ENCODE measurements at regions not wholly inside any gene's neighbourhood (a gene's known extent, or its start where the extent isn't known, plus 50 kb on each side); places are given as distances from the start of the nearest gene placed in this dataset.

DNA sequence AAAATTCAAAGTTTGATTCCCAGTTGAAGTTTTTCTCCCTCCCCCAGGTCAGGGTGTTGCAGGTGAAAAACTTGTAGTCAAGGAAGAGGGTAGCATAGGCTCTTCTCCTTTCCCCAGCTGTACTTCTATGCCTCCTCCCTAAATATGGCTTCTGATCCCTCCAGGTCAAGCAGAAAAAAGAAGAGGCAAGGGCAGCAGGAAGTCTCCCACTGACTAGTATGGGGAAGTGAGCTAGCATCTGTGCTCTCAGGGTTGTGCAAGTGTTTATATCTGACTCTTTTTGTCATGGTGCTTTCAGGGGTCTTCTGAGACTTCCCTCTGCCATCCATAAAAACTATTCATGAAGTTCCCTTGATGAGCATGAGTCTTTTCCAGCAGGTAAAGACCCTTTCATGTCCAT lies 76.0 kb downstream of the ATPSCKMT start:
- Histone ChIP-seq H2AFZ (ENCODE audit: low read depth, low read length) (no peak overlapping the region), H3K27me3 (ENCODE audit: insufficient read depth, low read length) (no peaks in the 10 kb centered on the region), H3K9me3 (ENCODE audit: low read length) (no peaks in the 10 kb centered on the region), H3K36me3 (ENCODE audit: insufficient read depth, low read length) (no peaks in the 10 kb centered on the region), H3K4me1 (ENCODE audit: insufficient read depth, low read length) (no peaks in the 10 kb centered on the region), H3K4me3 (ENCODE audit: low read length) (no peak overlapping the region)

DNA sequence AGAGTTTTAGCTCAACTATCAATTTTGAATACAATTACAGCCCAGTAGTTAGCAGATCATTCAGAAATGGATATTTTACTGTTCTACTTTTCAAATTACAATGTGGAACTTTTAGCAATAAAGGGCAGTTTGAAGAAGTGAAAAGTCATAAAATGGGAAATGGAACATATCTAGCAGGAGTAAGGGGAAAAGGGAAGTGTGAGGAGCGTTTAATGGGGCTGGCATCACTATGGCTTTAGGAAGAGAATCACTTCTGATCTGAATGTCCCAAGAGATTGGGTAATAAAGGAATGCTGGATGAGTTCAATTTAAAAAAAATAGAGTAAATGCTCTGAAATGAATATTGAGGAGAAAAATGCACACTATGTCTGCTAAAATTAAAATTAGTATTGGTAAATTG lies 77.4 kb downstream of the ATPSCKMT start:
- Histone ChIP-seq H3K9me3 (ENCODE audit: low read length) (no peaks in the 10 kb centered on the region), H3K4me1 (ENCODE audit: insufficient read depth, low read length) (peaks cover 4% of the 10 kb centered on the region), H2AFZ (ENCODE audit: low read depth, low read length) (no peak overlapping the region), H3K4me3 (ENCODE audit: low read length) (no peak overlapping the region), H3K36me3 (ENCODE audit: insufficient read depth, low read length) (no peaks in the 10 kb centered on the region), H3K27me3 (ENCODE audit: insufficient read depth, low read length) (no peaks in the 10 kb centered on the region)

DNA sequence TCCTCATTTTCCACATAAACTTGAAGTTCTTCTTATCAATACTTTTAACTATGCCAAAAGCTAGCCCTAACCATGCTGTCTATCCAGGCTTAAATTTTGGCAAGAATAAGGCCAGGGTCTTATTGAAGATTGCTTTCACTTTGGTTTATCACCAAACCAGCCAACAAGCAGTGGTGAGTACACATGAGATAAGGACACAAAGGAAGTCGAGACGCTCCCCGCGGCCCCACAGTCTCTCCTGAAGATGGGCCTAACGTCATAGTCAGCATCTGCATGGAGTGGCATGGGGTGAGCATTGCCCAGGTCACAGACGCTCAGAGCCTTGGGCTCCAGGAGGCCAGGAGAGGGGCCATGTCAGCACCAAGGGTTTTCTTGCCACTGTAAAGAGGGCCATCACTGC lies 80.3 kb downstream of the ATPSCKMT start:
- Histone ChIP-seq H2AFZ (ENCODE audit: low read depth, low read length) (no peak overlapping the region), H3K36me3 (ENCODE audit: insufficient read depth, low read length) (no peaks in the 10 kb centered on the region), H3K27me3 (ENCODE audit: insufficient read depth, low read length) (no peaks in the 10 kb centered on the region), H3K4me1 (ENCODE audit: insufficient read depth, low read length) (peaks cover 4% of the 10 kb centered on the region), H3K9me3 (ENCODE audit: low read length) (no peaks in the 10 kb centered on the region), H3K4me3 (ENCODE audit: low read length) (no peak overlapping the region)

DNA sequence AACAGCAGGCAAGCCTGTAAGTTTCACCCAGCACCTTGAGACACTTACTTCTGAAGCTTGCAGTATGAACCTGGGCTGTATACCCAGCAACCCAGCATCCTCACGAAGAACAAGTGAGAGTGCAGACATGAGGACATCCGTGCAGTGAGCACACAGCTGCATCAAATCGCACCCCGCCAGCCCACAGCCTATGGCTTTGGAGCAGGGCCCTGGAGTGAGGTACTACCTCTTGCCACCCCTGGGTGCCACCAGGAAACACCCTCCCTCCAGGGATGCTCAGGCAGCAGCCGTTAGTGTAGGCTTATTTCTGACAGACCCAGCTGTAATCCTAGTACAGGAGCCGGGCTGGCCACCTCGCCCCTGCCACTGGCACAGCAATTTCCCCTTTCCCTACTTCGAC lies 81.4 kb downstream of the ATPSCKMT start:
- Histone ChIP-seq H3K27me3 (ENCODE audit: insufficient read depth, low read length) (no peaks in the 10 kb centered on the region), H3K36me3 (ENCODE audit: insufficient read depth, low read length) (no peaks in the 10 kb centered on the region), H3K9me3 (ENCODE audit: low read length) (no peaks in the 10 kb centered on the region), H3K4me3 (ENCODE audit: low read length) (no peak overlapping the region), H3K4me1 (ENCODE audit: insufficient read depth, low read length) (peaks cover 4% of the 10 kb centered on the region), H2AFZ (ENCODE audit: low read depth, low read length) (no peak overlapping the region)

DNA sequence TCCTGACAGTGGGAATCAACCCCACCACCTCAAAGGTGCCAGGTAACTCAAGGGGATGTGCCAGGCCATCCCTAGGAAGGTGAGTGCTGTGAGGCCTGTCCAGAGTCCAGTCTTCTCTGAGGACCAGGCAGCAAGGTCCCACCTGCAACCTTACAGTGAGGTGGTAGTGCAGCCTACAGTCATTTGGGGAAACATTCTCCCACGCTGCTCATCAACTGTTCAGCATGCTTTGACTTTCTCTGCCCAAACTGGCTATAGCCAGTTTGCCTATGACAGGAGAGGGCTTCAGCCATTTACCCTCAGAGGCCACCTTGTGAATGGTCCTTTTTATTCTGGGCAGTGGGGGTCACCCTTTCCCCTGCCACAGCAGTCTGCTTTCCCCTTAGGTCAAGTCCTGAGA lies 81.9 kb downstream of the ATPSCKMT start:
- Histone ChIP-seq H3K4me1 (ENCODE audit: insufficient read depth, low read length) (peaks cover 4% of the 10 kb centered on the region), H3K9me3 (ENCODE audit: low read length) (no peaks in the 10 kb centered on the region), H3K27me3 (ENCODE audit: insufficient read depth, low read length) (no peaks in the 10 kb centered on the region), H3K36me3 (ENCODE audit: insufficient read depth, low read length) (no peaks in the 10 kb centered on the region), H2AFZ (ENCODE audit: low read depth, low read length) (no peak overlapping the region), H3K4me3 (ENCODE audit: low read length) (no peak overlapping the region)

DNA sequence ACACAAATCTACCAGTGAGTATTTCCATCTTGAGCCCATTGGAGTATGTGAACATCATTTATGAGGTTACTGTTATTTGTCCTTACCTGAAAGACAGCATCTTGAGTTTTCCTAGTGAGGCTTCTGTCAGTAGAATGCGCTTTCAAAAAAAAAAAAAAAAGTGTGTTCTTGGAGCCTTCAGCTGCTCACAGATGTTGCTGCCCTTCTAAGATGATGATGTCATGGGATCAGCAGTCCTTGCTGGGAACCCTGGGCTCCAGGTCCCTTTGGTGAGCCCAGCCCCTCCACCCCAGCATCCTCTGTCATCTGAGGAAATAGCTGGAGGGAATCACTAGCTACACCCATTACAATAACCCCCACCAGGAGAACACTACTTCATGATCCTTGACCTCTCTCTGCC lies 83.3 kb downstream of the ATPSCKMT start:
- Histone ChIP-seq H3K4me3 (ENCODE audit: low read length) (no peak overlapping the region), H3K36me3 (ENCODE audit: insufficient read depth, low read length) (no peaks in the 10 kb centered on the region)

DNA sequence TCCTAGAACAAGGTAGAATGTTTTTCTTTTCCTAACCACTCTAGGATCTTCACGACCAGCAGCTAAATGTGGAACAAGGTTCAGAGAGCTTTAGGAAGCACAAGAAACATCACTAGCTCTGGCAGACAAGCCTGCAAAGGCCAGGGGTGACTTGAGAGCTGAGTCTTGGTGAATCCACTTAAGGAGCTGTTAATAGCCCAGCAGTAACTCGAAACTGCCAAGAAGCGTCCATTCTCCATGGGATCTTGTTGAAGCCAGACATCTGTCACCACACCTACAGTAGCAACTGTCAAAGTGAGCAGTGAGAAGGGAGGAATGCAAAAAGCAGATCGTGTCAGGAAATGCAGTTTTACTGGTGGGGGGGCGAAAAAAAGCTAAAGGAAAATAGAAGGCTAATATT lies 87.2 kb downstream of the ATPSCKMT start:
- Histone ChIP-seq H3K4me3 (ENCODE audit: low read length) (no peak overlapping the region), H3K27me3 (ENCODE audit: insufficient read depth, low read length) (no peaks in the 10 kb centered on the region), H3K36me3 (ENCODE audit: insufficient read depth, low read length) (no peaks in the 10 kb centered on the region), H3K4me1 (ENCODE audit: insufficient read depth, low read length) (no peaks in the 10 kb centered on the region), H2AFZ (ENCODE audit: low read depth, low read length) (no peak overlapping the region), H3K9me3 (ENCODE audit: low read length) (no peaks in the 10 kb centered on the region)

More for the DNA sequence above, 83.3 kb downstream of the ATPSCKMT start:
- peaks cover 4% of the 10 kb centered on the region for H3K4me1 ChIP-seq (ENCODE audit: insufficient read depth, low read length)
- no peaks in the 10 kb centered on the region for H3K27me3 ChIP-seq (ENCODE audit: insufficient read depth, low read length)
- no peaks in the 10 kb centered on the region for H3K9me3 ChIP-seq (ENCODE audit: low read length)
- H2AFZ ChIP-seq (ENCODE audit: low read depth, low read length), result no peak overlapping the region

DNA sequence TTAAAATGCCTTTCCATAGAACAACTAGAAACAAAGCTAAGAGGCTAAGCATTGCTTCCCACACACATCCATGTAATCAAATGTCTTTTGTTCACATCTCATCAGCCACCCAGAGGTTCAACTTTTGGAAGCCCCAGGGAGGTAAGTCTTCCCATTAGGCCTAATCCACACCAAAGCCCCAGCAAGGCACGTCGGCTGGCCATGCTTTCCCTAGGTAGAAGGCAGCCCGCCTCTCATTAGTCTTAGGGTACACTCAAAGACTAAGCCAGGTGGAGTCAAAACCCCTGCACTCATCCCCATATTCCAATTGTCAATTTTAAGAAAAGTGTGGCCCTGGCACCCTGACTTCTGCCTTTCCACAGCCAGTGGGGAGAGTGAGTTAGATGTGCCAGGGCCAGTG lies 87.9 kb downstream of the ATPSCKMT start:
- Histone ChIP-seq H3K36me3 (ENCODE audit: insufficient read depth, low read length) (no peaks in the 10 kb centered on the region), H3K27me3 (ENCODE audit: insufficient read depth, low read length) (no peaks in the 10 kb centered on the region), H2AFZ (ENCODE audit: low read depth, low read length) (no peak overlapping the region), H3K4me1 (ENCODE audit: insufficient read depth, low read length) (no peaks in the 10 kb centered on the region), H3K9me3 (ENCODE audit: low read length) (no peaks in the 10 kb centered on the region), H3K4me3 (ENCODE audit: low read length) (no peak overlapping the region)

DNA sequence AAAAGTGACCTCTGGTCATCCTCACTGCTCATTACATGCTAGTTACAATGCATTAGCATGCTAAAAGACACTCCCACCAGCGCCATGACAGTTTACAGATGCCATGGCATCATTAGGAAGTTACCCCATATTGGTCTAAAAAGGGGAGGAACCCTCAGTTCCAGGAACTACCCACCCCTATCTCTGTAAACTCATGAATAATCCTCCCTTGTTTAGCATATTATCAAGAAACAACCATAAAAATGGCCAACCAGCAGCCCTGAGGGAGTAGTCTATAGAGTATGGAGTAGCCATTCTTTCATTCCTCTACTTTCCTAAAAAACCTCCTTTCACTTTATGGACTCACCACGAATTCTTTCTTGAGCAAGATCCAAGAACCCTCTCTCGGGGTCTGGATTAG lies 89.4 kb downstream of the ATPSCKMT start:
- Histone ChIP-seq H3K4me1 (ENCODE audit: insufficient read depth, low read length) (no peaks in the 10 kb centered on the region), H2AFZ (ENCODE audit: low read depth, low read length) (no peak overlapping the region), H3K36me3 (ENCODE audit: insufficient read depth, low read length) (no peaks in the 10 kb centered on the region), H3K27me3 (ENCODE audit: insufficient read depth, low read length) (no peaks in the 10 kb centered on the region), H3K4me3 (ENCODE audit: low read length) (no peak overlapping the region), H3K9me3 (ENCODE audit: low read length) (no peaks in the 10 kb centered on the region)

DNA sequence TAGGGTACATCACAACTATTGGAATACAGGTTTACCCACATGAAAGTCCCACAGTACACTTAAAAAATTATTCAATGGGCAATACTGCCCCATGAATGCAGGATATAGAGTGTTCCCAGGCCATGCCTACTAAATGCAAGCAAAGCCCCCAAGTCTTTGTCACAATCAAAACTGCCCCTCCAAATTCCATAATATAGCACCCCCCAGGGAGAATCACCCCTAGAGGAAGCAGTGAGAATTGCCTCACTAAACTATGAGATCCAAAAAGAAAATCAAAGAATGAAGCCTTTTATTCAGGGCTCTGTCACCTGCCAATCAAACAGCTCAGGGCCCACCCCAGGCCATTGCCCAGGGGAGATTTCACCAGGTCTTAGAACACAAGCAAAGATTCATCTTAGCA lies 90.8 kb downstream of the ATPSCKMT start:
- no peak overlapping the region for H3K4me3 ChIP-seq (ENCODE audit: low read length)
- H2AFZ ChIP-seq (ENCODE audit: low read depth, low read length), result no peak overlapping the region
- H3K36me3 ChIP-seq (ENCODE audit: insufficient read depth, low read length), result no peaks in the 10 kb centered on the region
- no peaks in the 10 kb centered on the region for H3K9me3 ChIP-seq (ENCODE audit: low read length)
- H3K4me1 ChIP-seq (ENCODE audit: insufficient read depth, low read length), result no peaks in the 10 kb centered on the region
- H3K27me3 ChIP-seq (ENCODE audit: insufficient read depth, low read length), result no peaks in the 10 kb centered on the region

DNA sequence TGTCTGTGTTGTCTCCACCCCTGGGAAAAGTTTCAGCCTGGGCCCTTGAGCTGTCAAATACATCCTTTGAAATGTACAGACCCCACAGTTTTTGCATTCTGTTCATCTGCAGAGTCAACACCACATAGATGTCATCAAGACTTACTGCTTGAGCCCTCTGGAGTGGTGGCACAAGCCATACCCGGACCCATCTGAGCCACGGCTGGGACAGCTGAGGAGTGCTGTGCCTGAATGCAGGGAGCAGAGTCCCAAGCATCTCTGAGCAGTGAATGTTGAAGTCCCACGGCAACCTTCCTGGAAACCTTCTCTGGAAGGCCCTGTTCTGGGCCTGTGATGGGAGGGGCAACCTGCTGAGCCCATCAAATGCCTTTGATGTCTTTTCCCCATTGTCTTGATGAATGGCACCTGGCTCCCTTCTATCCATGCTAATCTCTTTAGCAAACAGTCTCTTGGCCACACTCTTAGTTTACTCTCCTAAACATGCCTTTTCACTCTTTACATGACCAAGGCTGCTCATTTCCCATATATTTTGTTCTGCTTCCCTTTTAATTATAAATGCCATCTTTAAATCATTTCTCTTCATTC lies 92.5 kb downstream of the ATPSCKMT start:
- no peaks in the 10 kb centered on the region for H3K27me3 ChIP-seq (ENCODE audit: insufficient read depth, low read length)
- H3K9me3 ChIP-seq (ENCODE audit: low read length), result no peaks in the 10 kb centered on the region
- H3K4me3 ChIP-seq (ENCODE audit: low read length), result no peak overlapping the region
- H2AFZ ChIP-seq (ENCODE audit: low read depth, low read length), result no peak overlapping the region
- no peaks in the 10 kb centered on the region for H3K36me3 ChIP-seq (ENCODE audit: insufficient read depth, low read length)
- no peaks in the 10 kb centered on the region for H3K4me1 ChIP-seq (ENCODE audit: insufficient read depth, low read length)

DNA sequence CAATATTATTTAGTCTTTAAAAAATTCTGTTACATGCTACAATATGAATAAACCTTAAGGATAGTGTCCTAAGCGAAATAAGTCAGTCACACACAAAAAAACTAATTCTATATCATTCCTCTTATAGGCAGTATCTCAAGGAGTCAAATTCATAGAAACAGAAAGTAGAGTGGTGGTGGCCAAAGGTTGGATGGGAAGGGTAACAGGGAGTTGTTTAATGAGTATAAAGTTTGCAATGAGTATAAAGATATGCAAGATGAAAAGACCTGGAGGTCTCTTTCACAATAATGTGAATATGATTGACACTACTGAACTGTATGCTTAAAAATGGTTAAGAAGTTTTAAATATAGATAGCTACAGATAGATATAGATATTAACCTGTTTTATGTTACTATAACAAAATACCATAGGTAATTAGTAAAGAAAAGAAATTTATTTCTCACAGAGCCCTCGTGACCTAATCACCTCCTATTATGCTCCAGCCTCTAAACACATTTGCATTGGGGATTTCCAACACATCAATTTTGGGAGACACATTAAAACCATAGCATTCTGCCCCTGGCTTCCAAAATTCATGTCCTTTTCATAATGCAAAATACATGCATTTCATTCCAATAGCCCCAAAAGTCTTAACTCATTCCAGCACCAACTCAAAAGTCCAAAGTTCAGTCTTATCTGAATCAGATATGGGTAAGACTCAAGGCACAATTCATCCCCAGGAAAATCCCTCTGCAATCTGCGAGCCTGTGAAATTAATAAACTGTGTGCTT lies 93.6 kb downstream of the ATPSCKMT start:
- Histone ChIP-seq H2AFZ (ENCODE audit: low read depth, low read length) (no peak overlapping the region), H3K9me3 (ENCODE audit: low read length) (no peaks in the 10 kb centered on the region), H3K36me3 (ENCODE audit: insufficient read depth, low read length) (no peaks in the 10 kb centered on the region), H3K27me3 (ENCODE audit: insufficient read depth, low read length) (no peaks in the 10 kb centered on the region), H3K4me3 (ENCODE audit: low read length) (no peak overlapping the region), H3K4me1 (ENCODE audit: insufficient read depth, low read length) (no peaks in the 10 kb centered on the region)

DNA sequence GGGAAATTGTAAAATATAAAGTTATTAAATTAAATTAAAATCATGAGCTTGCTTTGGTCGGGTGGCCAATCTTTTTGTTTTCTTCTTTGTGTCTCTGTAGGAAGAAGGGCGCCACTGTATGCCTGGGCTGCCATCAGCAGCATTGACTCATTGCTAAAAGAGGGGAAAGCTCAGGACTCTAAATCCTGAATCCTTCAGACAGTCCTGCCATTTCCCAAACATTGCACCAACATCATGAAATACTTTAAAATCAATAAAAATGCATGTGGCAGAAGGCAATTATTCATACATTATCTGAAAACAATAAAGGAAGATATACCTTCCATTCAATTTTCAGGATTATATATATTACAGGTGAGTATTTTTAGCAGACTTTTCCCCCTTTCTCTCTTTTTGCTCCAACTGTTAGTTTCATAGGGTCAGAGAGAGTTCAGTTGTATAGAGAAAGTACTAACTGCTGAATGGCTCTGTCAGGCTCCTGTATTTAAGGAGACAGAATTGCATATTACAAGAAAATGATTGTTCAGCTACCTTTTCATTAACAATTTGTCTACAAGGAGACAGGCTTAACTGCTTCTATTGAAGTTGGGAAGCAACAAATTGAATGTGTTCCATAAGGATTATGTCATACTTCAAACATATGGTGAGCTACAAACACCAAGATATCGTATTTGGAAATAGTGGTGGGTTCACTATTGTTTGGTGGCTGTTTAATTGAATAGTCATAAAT lies 95.7 kb downstream of the ATPSCKMT start:
- Histone ChIP-seq H3K36me3 (ENCODE audit: insufficient read depth, low read length) (no peaks in the 10 kb centered on the region), H3K4me3 (ENCODE audit: low read length) (no peak overlapping the region), H2AFZ (ENCODE audit: low read depth, low read length) (no peak overlapping the region), H3K9me3 (ENCODE audit: low read length) (no peaks in the 10 kb centered on the region), H3K27me3 (ENCODE audit: insufficient read depth, low read length) (no peaks in the 10 kb centered on the region), H3K4me1 (ENCODE audit: insufficient read depth, low read length) (no peaks in the 10 kb centered on the region)
